Liver (tissue), 8 donors: ENCODE measurements at regions not wholly inside any gene's neighbourhood (a gene's known extent, or its start where the extent isn't known, plus 50 kb on each side); places are given as distances from the start of the nearest gene placed in this dataset.

Experiments used
- DNase-seq: peaks from one replicate; pipeline ENCODE4 v3.0.0-alpha.2; 2017; ENCODE audit warnings: low spot score
- H3K27ac ChIP-seq, 2 donors: one replicate each; pipeline ENCODE4 v1.7.0; 2013; ENCODE audit warnings: inconsistent platforms in 2 of 2, low read length in 2 of 2, control low read depth in 1 of 2, low read depth in 1 of 2, mild to moderate bottlenecking in 1 of 2
- H3K27me3 ChIP-seq, 4 donors: one replicate each; pipeline versions ENCODE4 v1.6.1 to v1.7.0; 2013; ENCODE audit warnings: low read length in 3 of 4, inconsistent platforms in 1 of 4, mild to moderate bottlenecking in 1 of 4, moderate library complexity in 1 of 4; ENCODE audit not compliant: control insufficient read depth in 4 of 4, insufficient read depth in 4 of 4
- H3K36me3 ChIP-seq, 4 donors: one replicate each; pipeline versions ENCODE4 v1.6.1 to v1.7.0; 2013; ENCODE audit warnings: low read length in 3 of 4, mild to moderate bottlenecking in 3 of 4, low read depth in 1 of 4, moderate library complexity in 1 of 4; ENCODE audit not compliant: control insufficient read depth in 4 of 4, insufficient read depth in 3 of 4
- H3K4me1 ChIP-seq, 4 donors: one replicate each; pipeline versions ENCODE4 v1.6.1 to v1.7.0; 2013; ENCODE audit warnings: low read length in 3 of 4, mild to moderate bottlenecking in 3 of 4, moderate library complexity in 1 of 4; ENCODE audit not compliant: control insufficient read depth in 4 of 4, insufficient read depth in 4 of 4
- H3K4me3 ChIP-seq, 3 donors: one replicate each; pipeline versions ENCODE4 v1.6.1 to v1.7.0; 2013; ENCODE audit warnings: low read length in 3 of 3, control low read depth in 1 of 3, low read depth in 1 of 3, mild to moderate bottlenecking in 1 of 3
- H3K9ac ChIP-seq, 2 donors: one replicate each; pipeline ENCODE4 v1.7.0; 2013; ENCODE audit warnings: low read length in 2 of 2, mild to moderate bottlenecking in 2 of 2, moderate library complexity in 2 of 2, control low read depth in 1 of 2, low read depth in 1 of 2
- H3K9me3 ChIP-seq, 4 donors: one replicate each; pipeline versions ENCODE4 v1.6.1 to v1.7.0; 2013; ENCODE audit warnings: low read length in 3 of 4; ENCODE audit not compliant: control insufficient read depth in 4 of 4
- EGR1 ChIP-seq, 2 donors: IDR thresholded peaks; 2 replicates each; pipeline ENCODE4 v1.6.1; 2016 to 2018; ENCODE audit warnings: antibody characterized with exemption in 2 of 2, low read depth in 2 of 2
- FOXA1 ChIP-seq: IDR thresholded peaks from 2 replicates; pipeline ENCODE4 v1.6.1; 2016; ENCODE audit warnings: antibody characterized with exemption
- FOXA2 ChIP-seq: IDR thresholded peaks from 2 replicates; pipeline ENCODE4 v1.6.1; 2016; ENCODE audit warnings: antibody characterized with exemption
- GABPA ChIP-seq, 2 donors: IDR thresholded peaks in 1 of 2; conservative IDR thresholded peaks in 1 of 2; 2 replicates each; pipeline ENCODE4 v1.6.1; 2016; ENCODE audit warnings: antibody characterized with exemption in 2 of 2, mild to moderate bottlenecking in 1 of 2, moderate library complexity in 1 of 2
- HNF4A ChIP-seq, 2 donors: conservative IDR thresholded peaks; 2 replicates each; pipeline ENCODE4 v1.6.1; 2016; ENCODE audit warnings: antibody characterized with exemption in 2 of 2, mild to moderate bottlenecking in 2 of 2
- HNF4G ChIP-seq: IDR thresholded peaks from 2 replicates; pipeline ENCODE4 v1.6.1; 2016; ENCODE audit warnings: antibody characterized with exemption
- JUND ChIP-seq, 2 donors: IDR thresholded peaks; 2 replicates each; pipeline ENCODE4 v1.6.1; 2016; ENCODE audit warnings: antibody characterized with exemption in 2 of 2
- NR2F2 ChIP-seq: IDR thresholded peaks from 2 replicates; pipeline ENCODE4 v1.6.1; 2016; ENCODE audit warnings: antibody characterized with exemption
- RAD21 ChIP-seq, 2 donors: IDR thresholded peaks; 2 replicates each; pipeline ENCODE4 v1.6.1; 2016; ENCODE audit warnings: antibody characterized with exemption in 2 of 2, mild to moderate bottlenecking in 2 of 2
- RXRA ChIP-seq, 2 donors: IDR thresholded peaks; 2 replicates each; pipeline ENCODE4 v1.6.1; 2017 to 2018; ENCODE audit warnings: antibody characterized with exemption in 2 of 2, mild to moderate bottlenecking in 1 of 2
- SP1 ChIP-seq: IDR thresholded peaks from 2 replicates; pipeline ENCODE4 v1.6.1; 2018; ENCODE audit warnings: antibody characterized with exemption, mild to moderate bottlenecking
- TAF1 ChIP-seq: conservative IDR thresholded peaks from 2 replicates; pipeline ENCODE4 v1.6.1; 2016; ENCODE audit warnings: antibody characterized with exemption, mild to moderate bottlenecking
- YY1 ChIP-seq: IDR thresholded peaks from 2 replicates; pipeline ENCODE4 v1.6.1; 2016; ENCODE audit warnings: antibody characterized with exemption, mild to moderate bottlenecking
- WGBS: extraction: QIAGEN DNeasy Blood & Tissue Kit; methylation state at CpG from one replicate; pipeline ENCODE4 v1.1.7; 2013; 5-methylcytosine and 5-hydroxymethylcytosine counted together
- TF ChIP-seq, protein P1 (sequence below): IDR thresholded peaks from 2 replicates; pipeline ENCODE4 v1.6.1; 2016; ENCODE audit warnings: antibody characterized with exemption, mild to moderate bottlenecking
- TF ChIP-seq, protein P2 (sequence below): IDR thresholded peaks from 2 replicates; pipeline ENCODE4 v1.6.1; 2016; ENCODE audit warnings: antibody characterized with exemption
- TF ChIP-seq, protein P3 (sequence below): IDR thresholded peaks from 2 replicates; pipeline ENCODE4 v1.6.1; 2016; ENCODE audit warnings: antibody characterized with exemption
- TF ChIP-seq, protein P4 (sequence below): IDR thresholded peaks from 2 replicates; pipeline ENCODE4 v1.6.1; 2016; ENCODE audit warnings: antibody characterized with exemption
- TF ChIP-seq, protein P5 (sequence below): fragments of 150-350 bp; IDR thresholded peaks from 2 replicates; pipeline ENCODE4 v1.5.1; 2017; ENCODE audit warnings: improper control_type of control experiment, low read depth, low read length; ENCODE audit not compliant: missing input control
- donor health status: healthy.
- donor health status: healthy.
- donor health status: healthy.
- donor health status: healthy.
- donor health status: healthy.

DNA sequence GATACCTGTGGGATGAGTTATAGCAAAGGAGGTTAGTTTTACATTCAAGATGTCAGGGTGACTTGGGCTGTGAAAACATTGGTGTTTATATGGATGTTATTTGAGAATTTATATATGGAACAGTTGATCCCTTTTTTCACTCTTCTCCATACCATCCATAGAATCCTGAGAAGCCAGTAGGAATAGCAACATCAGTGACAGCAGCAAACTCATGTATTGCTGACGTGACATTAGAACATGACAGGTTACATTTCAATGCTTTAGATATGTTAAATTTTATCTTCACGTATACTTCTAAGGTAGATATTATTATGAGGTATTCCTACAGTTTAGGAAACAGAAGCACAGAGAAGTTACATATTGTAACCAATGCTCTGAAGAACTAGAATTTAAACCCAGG, 745.2 kb upstream of the GCFC2 start:
- DNase-seq = no peak
- TF ChIP-seq YY1 = no peak
- TF ChIP-seq, protein P1, sequence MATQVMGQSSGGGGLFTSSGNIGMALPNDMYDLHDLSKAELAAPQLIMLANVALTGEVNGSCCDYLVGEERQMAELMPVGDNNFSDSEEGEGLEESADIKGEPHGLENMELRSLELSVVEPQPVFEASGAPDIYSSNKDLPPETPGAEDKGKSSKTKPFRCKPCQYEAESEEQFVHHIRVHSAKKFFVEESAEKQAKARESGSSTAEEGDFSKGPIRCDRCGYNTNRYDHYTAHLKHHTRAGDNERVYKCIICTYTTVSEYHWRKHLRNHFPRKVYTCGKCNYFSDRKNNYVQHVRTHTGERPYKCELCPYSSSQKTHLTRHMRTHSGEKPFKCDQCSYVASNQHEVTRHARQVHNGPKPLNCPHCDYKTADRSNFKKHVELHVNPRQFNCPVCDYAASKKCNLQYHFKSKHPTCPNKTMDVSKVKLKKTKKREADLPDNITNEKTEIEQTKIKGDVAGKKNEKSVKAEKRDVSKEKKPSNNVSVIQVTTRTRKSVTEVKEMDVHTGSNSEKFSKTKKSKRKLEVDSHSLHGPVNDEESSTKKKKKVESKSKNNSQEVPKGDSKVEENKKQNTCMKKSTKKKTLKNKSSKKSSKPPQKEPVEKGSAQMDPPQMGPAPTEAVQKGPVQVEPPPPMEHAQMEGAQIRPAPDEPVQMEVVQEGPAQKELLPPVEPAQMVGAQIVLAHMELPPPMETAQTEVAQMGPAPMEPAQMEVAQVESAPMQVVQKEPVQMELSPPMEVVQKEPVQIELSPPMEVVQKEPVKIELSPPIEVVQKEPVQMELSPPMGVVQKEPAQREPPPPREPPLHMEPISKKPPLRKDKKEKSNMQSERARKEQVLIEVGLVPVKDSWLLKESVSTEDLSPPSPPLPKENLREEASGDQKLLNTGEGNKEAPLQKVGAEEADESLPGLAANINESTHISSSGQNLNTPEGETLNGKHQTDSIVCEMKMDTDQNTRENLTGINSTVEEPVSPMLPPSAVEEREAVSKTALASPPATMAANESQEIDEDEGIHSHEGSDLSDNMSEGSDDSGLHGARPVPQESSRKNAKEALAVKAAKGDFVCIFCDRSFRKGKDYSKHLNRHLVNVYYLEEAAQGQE = no peak
- TF ChIP-seq, protein P2, sequence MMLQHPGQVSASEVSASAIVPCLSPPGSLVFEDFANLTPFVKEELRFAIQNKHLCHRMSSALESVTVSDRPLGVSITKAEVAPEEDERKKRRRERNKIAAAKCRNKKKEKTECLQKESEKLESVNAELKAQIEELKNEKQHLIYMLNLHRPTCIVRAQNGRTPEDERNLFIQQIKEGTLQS = no peak
- TF ChIP-seq SP1 = no peak
- TF ChIP-seq JUND (IDR thresholded peaks at IDR 0.05) = no peak
- TF ChIP-seq, protein P3, sequence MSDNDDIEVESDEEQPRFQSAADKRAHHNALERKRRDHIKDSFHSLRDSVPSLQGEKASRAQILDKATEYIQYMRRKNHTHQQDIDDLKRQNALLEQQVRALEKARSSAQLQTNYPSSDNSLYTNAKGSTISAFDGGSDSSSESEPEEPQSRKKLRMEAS = no peak
- H3K4me3 ChIP-seq = no peak overlapping the region
- no peaks in the 10 kb centered on the region for H3K36me3 ChIP-seq
- no peaks in the 10 kb centered on the region for H3K9me3 ChIP-seq
- no peaks in the 10 kb centered on the region for H3K4me1 ChIP-seq
- H3K27ac ChIP-seq = no peak overlapping the region
- peaks cover 0 to 4% (median 0%) of the 10 kb centered on the region in 4 donors for H3K27me3 ChIP-seq
- 82% methylated on average over 2 of the region's 2 CpGs for WGBS
- no peak overlapping the region for H3K9ac ChIP-seq

DNA sequence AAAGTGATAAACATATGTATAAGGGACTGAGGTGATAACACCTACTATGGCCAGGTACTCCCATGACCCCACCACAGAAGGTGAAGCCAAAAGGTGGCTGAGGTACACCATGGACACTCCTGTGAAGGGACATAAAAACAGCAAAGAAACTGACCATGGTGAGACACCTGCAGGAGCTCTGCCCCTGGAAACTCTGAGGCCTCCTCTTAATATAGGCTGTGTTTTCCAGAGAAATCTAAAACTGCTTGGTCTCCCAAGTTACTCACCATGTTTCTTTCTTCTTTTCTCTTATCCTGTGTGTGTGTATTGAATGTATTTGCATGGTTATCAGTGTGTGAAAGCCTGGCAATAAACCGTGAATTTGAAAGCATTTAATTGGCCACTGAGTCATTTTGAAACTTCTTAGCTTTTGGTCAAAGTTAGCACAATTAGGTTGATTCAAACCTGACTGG, 739.3 kb upstream of the GCFC2 start:
- Histone ChIP-seq H3K27me3 (no peaks in the 10 kb centered on the region), H3K9ac (no peak overlapping the region), H3K9me3 (no peaks in the 10 kb centered on the region), H3K4me1 (no peaks in the 10 kb centered on the region), H3K4me3 (no peak overlapping the region), H3K36me3 (no peaks in the 10 kb centered on the region), H3K27ac (no peak overlapping the region)
- TF ChIP-seq, protein P4, sequence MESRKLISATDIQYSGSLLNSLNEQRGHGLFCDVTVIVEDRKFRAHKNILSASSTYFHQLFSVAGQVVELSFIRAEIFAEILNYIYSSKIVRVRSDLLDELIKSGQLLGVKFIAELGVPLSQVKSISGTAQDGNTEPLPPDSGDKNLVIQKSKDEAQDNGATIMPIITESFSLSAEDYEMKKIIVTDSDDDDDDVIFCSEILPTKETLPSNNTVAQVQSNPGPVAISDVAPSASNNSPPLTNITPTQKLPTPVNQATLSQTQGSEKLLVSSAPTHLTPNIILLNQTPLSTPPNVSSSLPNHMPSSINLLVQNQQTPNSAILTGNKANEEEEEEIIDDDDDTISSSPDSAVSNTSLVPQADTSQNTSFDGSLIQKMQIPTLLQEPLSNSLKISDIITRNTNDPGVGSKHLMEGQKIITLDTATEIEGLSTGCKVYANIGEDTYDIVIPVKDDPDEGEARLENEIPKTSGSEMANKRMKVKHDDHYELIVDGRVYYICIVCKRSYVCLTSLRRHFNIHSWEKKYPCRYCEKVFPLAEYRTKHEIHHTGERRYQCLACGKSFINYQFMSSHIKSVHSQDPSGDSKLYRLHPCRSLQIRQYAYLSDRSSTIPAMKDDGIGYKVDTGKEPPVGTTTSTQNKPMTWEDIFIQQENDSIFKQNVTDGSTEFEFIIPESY = no peak
- TF ChIP-seq HNF4G (no peak), YY1 (no peak), JUND (IDR thresholded peaks at IDR 0.05) (no peak), SP1 (no peak), FOXA1 (no peak), GABPA (IDR thresholded peaks at IDR 0.05 in 1 of 2, conservative IDR thresholded peaks at IDR 0.05 in 1 of 2) (no peak), HNF4A (conservative IDR thresholded peaks at IDR 0.05) (no peak), EGR1 (IDR thresholded peaks at IDR 0.05; ENCODE audit: low read depth in 2 of 2) (no peak), RAD21 (IDR thresholded peaks at IDR 0.05) (no peak), TAF1 (no peak), FOXA2 (no peak), RXRA (IDR thresholded peaks at IDR 0.05) (no peak), NR2F2 (no peak)
- TF ChIP-seq, protein P5, sequence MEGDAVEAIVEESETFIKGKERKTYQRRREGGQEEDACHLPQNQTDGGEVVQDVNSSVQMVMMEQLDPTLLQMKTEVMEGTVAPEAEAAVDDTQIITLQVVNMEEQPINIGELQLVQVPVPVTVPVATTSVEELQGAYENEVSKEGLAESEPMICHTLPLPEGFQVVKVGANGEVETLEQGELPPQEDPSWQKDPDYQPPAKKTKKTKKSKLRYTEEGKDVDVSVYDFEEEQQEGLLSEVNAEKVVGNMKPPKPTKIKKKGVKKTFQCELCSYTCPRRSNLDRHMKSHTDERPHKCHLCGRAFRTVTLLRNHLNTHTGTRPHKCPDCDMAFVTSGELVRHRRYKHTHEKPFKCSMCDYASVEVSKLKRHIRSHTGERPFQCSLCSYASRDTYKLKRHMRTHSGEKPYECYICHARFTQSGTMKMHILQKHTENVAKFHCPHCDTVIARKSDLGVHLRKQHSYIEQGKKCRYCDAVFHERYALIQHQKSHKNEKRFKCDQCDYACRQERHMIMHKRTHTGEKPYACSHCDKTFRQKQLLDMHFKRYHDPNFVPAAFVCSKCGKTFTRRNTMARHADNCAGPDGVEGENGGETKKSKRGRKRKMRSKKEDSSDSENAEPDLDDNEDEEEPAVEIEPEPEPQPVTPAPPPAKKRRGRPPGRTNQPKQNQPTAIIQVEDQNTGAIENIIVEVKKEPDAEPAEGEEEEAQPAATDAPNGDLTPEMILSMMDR = no peak
- TF ChIP-seq, protein P3 = no peak
- TF ChIP-seq, protein P2 = no peak
- TF ChIP-seq, protein P1 = no peak
- no peak for DNase-seq
- 50% methylated on average over 1 of the region's 1 CpG for WGBS
